Astrocyte (in vitro differentiated cells and primary cell): ENCODE measurements at regions not wholly inside any gene's neighbourhood (a gene's known extent, or its start where the extent isn't known, plus 50 kb on each side); places are given as distances from the start of the nearest gene placed in this dataset.
"Not testable (repeated sequence)": the region's sequence is repeated elsewhere in the genome, so short reads cannot be mapped to it uniquely, and the experiment has no call there.

ENCODE experiments used
- EZH2 ChIP-seq: IDR thresholded peaks from 2 replicates; pipeline ENCODE4 v1.6.1; 2012; ENCODE audit warnings: mild to moderate bottlenecking, low read length, inconsistent platforms; ENCODE audit not compliant: insufficient read depth
- TF ChIP-seq, protein P1 (sequence below): IDR thresholded peaks from 2 replicates; pipeline ENCODE4 v1.5.1; 2011; ENCODE audit warnings: low read depth, mild to moderate bottlenecking, inconsistent platforms, low read length, moderate library complexity; ENCODE audit not compliant: insufficient read depth

DNA sequence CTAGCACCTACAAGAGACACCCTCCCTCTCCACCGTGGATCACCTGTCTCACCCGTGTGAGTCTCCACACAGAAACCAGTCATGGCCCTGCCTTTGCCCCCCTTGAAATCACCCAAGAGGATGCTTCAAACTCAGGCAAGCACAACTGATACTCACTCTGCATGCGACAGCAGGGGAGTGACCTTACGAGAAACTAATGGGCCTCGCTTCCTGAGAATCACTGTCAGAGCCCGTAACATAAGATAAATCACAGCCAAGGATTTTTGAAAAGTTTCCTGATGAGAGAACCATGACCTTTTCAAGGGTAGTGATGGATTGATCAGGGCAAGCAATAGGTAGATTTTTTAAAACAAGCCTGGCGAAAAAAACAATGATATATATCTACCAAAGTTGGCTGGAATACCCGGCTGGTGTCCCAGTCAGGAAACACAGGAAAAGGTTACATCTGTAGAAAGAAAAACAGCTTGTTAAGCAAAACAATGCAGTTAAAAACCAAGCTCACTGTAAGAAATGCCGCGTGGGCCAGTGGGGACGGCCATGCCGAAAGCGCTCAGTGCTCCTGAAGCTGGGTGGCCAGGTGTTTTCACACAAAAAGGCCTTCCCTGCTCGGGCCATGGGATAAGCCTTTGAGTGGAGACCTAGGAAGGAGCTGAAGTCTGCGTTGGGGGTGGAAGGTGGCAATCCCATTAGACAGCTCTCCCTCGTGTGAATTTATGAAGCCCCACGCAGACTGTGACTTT lies 388.6 kb upstream of the FRG1 start:
- TF ChIP-seq, protein P1, sequence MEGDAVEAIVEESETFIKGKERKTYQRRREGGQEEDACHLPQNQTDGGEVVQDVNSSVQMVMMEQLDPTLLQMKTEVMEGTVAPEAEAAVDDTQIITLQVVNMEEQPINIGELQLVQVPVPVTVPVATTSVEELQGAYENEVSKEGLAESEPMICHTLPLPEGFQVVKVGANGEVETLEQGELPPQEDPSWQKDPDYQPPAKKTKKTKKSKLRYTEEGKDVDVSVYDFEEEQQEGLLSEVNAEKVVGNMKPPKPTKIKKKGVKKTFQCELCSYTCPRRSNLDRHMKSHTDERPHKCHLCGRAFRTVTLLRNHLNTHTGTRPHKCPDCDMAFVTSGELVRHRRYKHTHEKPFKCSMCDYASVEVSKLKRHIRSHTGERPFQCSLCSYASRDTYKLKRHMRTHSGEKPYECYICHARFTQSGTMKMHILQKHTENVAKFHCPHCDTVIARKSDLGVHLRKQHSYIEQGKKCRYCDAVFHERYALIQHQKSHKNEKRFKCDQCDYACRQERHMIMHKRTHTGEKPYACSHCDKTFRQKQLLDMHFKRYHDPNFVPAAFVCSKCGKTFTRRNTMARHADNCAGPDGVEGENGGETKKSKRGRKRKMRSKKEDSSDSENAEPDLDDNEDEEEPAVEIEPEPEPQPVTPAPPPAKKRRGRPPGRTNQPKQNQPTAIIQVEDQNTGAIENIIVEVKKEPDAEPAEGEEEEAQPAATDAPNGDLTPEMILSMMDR = not testable (repeated sequence)
- TF ChIP-seq EZH2 = not testable (repeated sequence)
